Lung (tissue), 11 donors: ENCODE measurements at regions not wholly inside any gene's neighbourhood (a gene's known extent, or its start where the extent isn't known, plus 50 kb on each side); places are given as distances from the start of the nearest gene placed in this dataset.
A peak's percentile ranks its signal among the peaks of the same experiment; 100 is the strongest.

Experiments used
- ATAC-seq: fragments of 200-7000 bp; cut with Tn5 transposase; one replicate; pipeline ENCODE4 v1.9.1; 2020; ENCODE audit warnings: moderate number of reproducible peaks; ENCODE audit not compliant: insufficient read depth, low FRiP score
- DNase-seq, 3 donors: peaks; one replicate each; pipeline ENCODE4 v3.0.0-alpha.2; 2013 to 2017
- H3K27ac ChIP-seq, 2 donors: one replicate each; pipeline ENCODE4 v1.5.1; 2013; ENCODE audit warnings: mild to moderate bottlenecking in 2 of 2, moderate library complexity in 2 of 2, control low read depth in 1 of 2, inconsistent platforms in 1 of 2, low read depth in 1 of 2, low read length in 1 of 2
- H3K27me3 ChIP-seq, 3 donors: one replicate each; pipeline ENCODE4 v1.5.1; 2013; ENCODE audit warnings: low read length in 2 of 3; ENCODE audit not compliant: control insufficient read depth in 3 of 3, insufficient read depth in 3 of 3
- H3K36me3 ChIP-seq, 4 donors: one replicate each; pipeline ENCODE4 v1.5.1; 2013; ENCODE audit warnings: low read length in 4 of 4, mild to moderate bottlenecking in 1 of 4, moderate library complexity in 1 of 4; ENCODE audit not compliant: control insufficient read depth in 4 of 4, insufficient read depth in 4 of 4
- H3K4me1 ChIP-seq, 5 donors: one replicate each; pipeline ENCODE4 v1.5.1; 2013; ENCODE audit warnings: low read length in 5 of 5, mild to moderate bottlenecking in 2 of 5, moderate library complexity in 1 of 5; ENCODE audit not compliant: control insufficient read depth in 5 of 5, insufficient read depth in 5 of 5
- H3K4me3 ChIP-seq: one replicate; pipeline ENCODE4 v1.5.1; 2013; ENCODE audit warnings: mild to moderate bottlenecking, control low read depth, moderate library complexity
- H3K9ac ChIP-seq, 2 donors: one replicate each; pipeline ENCODE4 v1.5.1; 2013; ENCODE audit warnings: low read length in 2 of 2, control low read depth in 1 of 2; ENCODE audit not compliant: insufficient read depth in 1 of 2
- H3K9me3 ChIP-seq, 4 donors: one replicate each; pipeline ENCODE4 v1.5.1; 2013; ENCODE audit warnings: low read length in 3 of 4, mild to moderate bottlenecking in 1 of 4, moderate library complexity in 1 of 4; ENCODE audit not compliant: control insufficient read depth in 4 of 4, insufficient read depth in 3 of 4
- WGBS, 2 donors: extraction: QIAGEN DNeasy Blood & Tissue Kit; methylation state at CpG; one replicate each; pipeline ENCODE4 v1.1.7; 2013; 5-methylcytosine and 5-hydroxymethylcytosine counted together
- TF ChIP-seq, protein P1 (sequence below): IDR thresholded peaks from 2 replicates; pipeline ENCODE4 v1.5.1; 2012; ENCODE audit warnings: mild to moderate bottlenecking; ENCODE audit errors: control extremely low read depth, extremely low read depth
- donor health status: control.
- donor health status: control.
- donor health status: Bipolar disorder and iron deficiency.
- donor health status: healthy.
- donor health status: DM: yes; HTN: yes; CAD: no.

DNA sequence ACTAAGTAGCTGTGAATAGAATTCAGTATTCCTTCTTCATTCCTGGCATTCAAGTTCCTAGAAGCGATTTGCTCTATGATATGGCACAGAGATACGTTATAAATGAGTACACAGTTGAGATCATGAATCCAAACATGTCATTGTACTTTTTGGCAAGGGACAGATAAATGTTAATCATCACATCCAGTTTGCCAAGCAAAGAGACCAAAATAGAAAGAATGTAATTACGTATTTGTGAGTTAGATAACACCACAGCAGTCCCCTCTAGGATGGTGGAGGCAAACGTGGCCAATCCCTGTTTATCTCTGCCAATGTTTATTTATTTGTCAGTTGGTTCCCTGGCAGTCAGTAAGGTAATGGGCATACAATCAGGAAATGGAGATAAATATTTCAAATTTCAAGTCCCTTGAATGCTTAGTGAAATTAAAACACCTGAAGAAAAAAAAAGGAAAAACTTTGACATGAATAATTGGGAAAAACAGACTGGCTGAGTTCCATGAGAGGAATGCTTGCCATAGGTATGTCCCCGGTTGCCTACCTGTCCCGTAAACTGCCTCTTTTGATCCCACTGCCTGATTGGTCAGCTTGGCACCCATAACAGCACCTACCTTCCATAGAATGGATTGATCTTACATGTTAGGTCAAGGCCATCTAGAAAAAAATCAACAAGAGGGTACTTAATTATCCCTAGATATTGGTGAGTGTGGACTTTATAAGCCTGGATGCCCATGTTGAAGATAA is 451.1 kb upstream of the NETO1 start:
- Histone ChIP-seq H3K9me3 (no peaks in the 10 kb centered on the region), H3K36me3 (no peaks in the 10 kb centered on the region), H3K9ac (no peak overlapping the region), H3K4me3 (no peak overlapping the region), H3K27ac (peak overlapping the region in 1 of 2 donors; percentile 21), H3K27me3 (no peaks in the 10 kb centered on the region), H3K4me1 (no peaks in the 10 kb centered on the region)
- 55 to 68% methylated on average over 6 of the region's 6 CpGs for WGBS, 2 donors
- DNase-seq, result no peak
- no peak for ATAC-seq
- TF ChIP-seq, protein P1, sequence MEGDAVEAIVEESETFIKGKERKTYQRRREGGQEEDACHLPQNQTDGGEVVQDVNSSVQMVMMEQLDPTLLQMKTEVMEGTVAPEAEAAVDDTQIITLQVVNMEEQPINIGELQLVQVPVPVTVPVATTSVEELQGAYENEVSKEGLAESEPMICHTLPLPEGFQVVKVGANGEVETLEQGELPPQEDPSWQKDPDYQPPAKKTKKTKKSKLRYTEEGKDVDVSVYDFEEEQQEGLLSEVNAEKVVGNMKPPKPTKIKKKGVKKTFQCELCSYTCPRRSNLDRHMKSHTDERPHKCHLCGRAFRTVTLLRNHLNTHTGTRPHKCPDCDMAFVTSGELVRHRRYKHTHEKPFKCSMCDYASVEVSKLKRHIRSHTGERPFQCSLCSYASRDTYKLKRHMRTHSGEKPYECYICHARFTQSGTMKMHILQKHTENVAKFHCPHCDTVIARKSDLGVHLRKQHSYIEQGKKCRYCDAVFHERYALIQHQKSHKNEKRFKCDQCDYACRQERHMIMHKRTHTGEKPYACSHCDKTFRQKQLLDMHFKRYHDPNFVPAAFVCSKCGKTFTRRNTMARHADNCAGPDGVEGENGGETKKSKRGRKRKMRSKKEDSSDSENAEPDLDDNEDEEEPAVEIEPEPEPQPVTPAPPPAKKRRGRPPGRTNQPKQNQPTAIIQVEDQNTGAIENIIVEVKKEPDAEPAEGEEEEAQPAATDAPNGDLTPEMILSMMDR, result no peak

DNA sequence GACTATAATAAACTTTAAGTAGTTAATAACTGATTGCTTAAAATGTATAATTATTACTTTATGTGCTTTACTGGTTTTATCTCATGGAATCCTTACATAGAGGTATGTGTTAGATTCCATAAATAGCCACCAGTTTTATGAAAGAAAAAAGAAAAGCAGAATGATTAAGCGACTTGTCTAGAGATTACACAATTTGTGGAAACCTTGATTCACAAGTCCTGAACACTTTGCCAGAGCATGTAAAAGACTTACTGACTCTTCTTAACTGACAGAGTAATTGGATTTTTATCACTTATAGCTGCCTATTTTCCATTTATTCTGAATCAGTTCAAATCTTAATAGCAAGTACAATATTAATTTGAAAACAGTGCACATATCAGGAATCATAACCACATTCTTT is 448.7 kb upstream of the NETO1 start:
- H3K4me1 ChIP-seq, result no peaks in the 10 kb centered on the region

DNA sequence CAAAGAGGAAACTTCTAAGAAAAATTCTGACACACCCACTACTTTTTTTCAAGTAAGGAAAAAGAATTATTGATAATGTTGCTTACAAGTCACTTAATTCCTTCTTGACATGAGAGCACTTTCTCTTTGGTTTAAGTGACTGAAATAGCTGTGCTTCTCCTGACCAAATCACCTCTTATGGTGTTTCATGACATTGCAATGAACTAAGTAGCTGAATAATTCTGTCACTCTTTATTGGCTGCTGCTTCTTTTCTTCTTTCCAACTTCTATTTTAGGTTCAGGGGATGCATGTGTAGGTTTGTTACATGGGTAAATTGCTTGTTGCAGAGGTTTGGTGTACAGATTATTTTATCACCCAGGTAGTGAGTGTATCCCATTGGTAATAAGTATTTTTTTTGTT is 447.6 kb upstream of the NETO1 start:
- Histone ChIP-seq H3K27me3 (no peaks in the 10 kb centered on the region), H3K27ac (peak overlapping the region in 1 of 2 donors; percentile 83), H3K4me3 (no peak overlapping the region), H3K4me1 (no peaks in the 10 kb centered on the region), H3K9me3 (no peaks in the 10 kb centered on the region), H3K36me3 (no peaks in the 10 kb centered on the region), H3K9ac (no peak overlapping the region)
- TF ChIP-seq, protein P1, result no peak
- ATAC-seq (no peak), DNase-seq (no peak)

More for the DNA sequence above, 448.7 kb upstream of the NETO1 start:
- DNase-seq (no peak), ATAC-seq (no peak)
- Histone ChIP-seq H3K36me3 (no peaks in the 10 kb centered on the region), H3K9ac (no peak overlapping the region), H3K4me3 (no peak overlapping the region), H3K27ac (peak overlapping the region in 1 of 2 donors; percentile 33), H3K27me3 (no peaks in the 10 kb centered on the region), H3K9me3 (no peaks in the 10 kb centered on the region)
- TF ChIP-seq, protein P1, result no peak
- 82 to 87% methylated on average over 1 of the region's 1 CpG for WGBS, 2 donors

DNA sequence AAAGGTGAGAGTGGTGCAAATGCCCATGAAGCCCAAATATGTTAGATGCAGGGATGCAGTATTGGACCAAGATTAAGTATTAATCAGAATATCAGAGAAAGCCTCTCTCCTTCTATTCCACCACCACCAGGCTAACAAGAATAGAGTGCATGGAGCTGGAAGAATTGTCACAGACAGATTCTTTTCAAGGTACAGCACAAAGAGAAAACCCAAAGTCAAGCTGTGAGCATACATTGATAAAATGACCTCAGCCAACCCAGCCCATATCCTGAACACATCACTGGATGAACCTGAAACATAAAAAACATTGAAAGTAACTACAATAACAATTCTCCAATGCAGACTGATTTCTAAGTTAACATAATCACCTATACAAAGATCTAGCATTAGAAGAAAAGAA is 445.7 kb upstream of the NETO1 start:
- Histone ChIP-seq H3K27ac (no peak overlapping the region), H3K4me1 (no peaks in the 10 kb centered on the region), H3K9me3 (no peaks in the 10 kb centered on the region), H3K9ac (no peak overlapping the region), H3K4me3 (no peak overlapping the region), H3K27me3 (no peaks in the 10 kb centered on the region), H3K36me3 (no peaks in the 10 kb centered on the region)
- TF ChIP-seq, protein P1, result no peak
- DNase-seq (no peak), ATAC-seq (no peak)
